PFSK-1 (cell line): ENCODE measurements at regions not wholly inside any gene's neighbourhood (a gene's known extent, or its start where the extent isn't known, plus 50 kb on each side); places are given as distances from the start of the nearest gene placed in this dataset.

Experiments
- FOXP2 ChIP-seq: optimal IDR thresholded peaks from 2 replicates; pipeline ENCODE3; 2011; ENCODE audit warnings: borderline replicate concordance, control low read depth, inconsistent platforms; ENCODE audit not compliant: insufficient read depth; ENCODE audit errors: extremely low read length, extremely low read depth
- POLR2AphosphoS5 ChIP-seq: IDR thresholded peaks from 2 replicates; pipeline ENCODE4 v1.6.1; 2012; ENCODE audit warnings: low read depth, mild to moderate bottlenecking, control low read depth, low read length, moderate library complexity
- SIN3A ChIP-seq: IDR thresholded peaks from 2 replicates; pipeline ENCODE4 v1.6.1; 2012; ENCODE audit warnings: mild to moderate bottlenecking, low read length, moderate library complexity, borderline replicate concordance; ENCODE audit not compliant: insufficient read depth
- TAF1 ChIP-seq: IDR thresholded peaks from 2 replicates; pipeline ENCODE4 v1.6.1; 2012; ENCODE audit warnings: low read length, control low read depth, borderline replicate concordance; ENCODE audit not compliant: insufficient read depth
- TF ChIP-seq, protein P1 (sequence below), 2 experiments: IDR thresholded peaks; 2 replicates each; pipeline versions ENCODE4 v1.6.1 to v1.8.0; 2011 to 2012; ENCODE audit warnings: low read depth in 2 of 2, low read length in 2 of 2, control low read depth in 1 of 2, inconsistent platforms in 1 of 2, mild to moderate bottlenecking in 1 of 2, moderate library complexity in 1 of 2; ENCODE audit not compliant: insufficient read depth in 1 of 2

DNA sequence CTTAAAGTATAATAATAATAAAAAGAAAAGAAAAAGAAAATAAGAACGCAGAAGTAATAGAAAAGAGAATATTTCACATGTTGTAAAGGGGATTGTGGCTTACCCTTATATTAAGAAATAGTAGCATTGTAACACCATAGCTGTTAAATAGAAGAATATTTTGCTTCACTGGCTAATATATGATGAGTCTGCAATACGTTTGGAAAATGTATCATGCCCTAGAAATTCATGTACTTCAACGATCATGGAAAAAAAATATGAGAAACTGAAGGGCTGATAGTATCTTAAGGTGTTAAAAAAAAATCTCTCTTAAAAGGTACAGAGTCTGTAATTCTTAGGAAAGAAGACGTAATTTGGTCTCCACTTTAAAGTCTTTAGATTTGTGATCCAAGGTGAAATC, 1390.5 kb upstream of the ADGRL2 start:
- TF ChIP-seq SIN3A: no peak
- no peak for TF ChIP-seq FOXP2
- no peak for TF ChIP-seq POLR2AphosphoS5
- TF ChIP-seq, protein P1, sequence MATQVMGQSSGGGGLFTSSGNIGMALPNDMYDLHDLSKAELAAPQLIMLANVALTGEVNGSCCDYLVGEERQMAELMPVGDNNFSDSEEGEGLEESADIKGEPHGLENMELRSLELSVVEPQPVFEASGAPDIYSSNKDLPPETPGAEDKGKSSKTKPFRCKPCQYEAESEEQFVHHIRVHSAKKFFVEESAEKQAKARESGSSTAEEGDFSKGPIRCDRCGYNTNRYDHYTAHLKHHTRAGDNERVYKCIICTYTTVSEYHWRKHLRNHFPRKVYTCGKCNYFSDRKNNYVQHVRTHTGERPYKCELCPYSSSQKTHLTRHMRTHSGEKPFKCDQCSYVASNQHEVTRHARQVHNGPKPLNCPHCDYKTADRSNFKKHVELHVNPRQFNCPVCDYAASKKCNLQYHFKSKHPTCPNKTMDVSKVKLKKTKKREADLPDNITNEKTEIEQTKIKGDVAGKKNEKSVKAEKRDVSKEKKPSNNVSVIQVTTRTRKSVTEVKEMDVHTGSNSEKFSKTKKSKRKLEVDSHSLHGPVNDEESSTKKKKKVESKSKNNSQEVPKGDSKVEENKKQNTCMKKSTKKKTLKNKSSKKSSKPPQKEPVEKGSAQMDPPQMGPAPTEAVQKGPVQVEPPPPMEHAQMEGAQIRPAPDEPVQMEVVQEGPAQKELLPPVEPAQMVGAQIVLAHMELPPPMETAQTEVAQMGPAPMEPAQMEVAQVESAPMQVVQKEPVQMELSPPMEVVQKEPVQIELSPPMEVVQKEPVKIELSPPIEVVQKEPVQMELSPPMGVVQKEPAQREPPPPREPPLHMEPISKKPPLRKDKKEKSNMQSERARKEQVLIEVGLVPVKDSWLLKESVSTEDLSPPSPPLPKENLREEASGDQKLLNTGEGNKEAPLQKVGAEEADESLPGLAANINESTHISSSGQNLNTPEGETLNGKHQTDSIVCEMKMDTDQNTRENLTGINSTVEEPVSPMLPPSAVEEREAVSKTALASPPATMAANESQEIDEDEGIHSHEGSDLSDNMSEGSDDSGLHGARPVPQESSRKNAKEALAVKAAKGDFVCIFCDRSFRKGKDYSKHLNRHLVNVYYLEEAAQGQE (IDR thresholded peaks at IDR 0.05; ENCODE audit: insufficient read depth in 1 of 2, low read depth in 2 of 2, low read length in 2 of 2): no peak
- no peak for TF ChIP-seq TAF1

DNA sequence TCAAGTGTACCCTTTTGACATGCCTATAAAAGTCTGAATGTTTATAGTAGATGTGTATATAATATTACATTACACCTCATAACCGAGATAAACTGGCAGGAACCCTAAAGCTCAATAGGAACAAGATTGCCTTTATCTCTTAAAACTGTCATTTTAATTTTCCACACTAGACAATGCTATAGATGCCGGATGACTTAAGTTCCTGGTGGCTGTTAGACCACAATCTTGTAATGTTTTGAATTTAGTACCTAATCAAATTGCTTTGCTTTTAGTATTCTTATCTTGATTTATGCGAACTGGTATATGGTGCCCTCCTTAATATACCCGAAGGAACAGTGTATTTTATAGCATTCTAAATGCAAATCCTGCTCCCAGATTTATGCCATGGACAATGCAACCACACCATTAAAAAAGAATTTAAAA, 1397.0 kb upstream of the ADGRL4 start:
- TF ChIP-seq POLR2AphosphoS5: no peak
- TF ChIP-seq, protein P1 (IDR thresholded peaks at IDR 0.05; ENCODE audit: insufficient read depth in 1 of 2, low read depth in 2 of 2, low read length in 2 of 2): no peak
- TF ChIP-seq TAF1: no peak
- TF ChIP-seq SIN3A: no peak
- no peak for TF ChIP-seq FOXP2

- no peak for TF ChIP-seq TAF1
- no peak for TF ChIP-seq SIN3A
- TF ChIP-seq POLR2AphosphoS5: no peak
- TF ChIP-seq, protein P1 (IDR thresholded peaks at IDR 0.05; ENCODE audit: insufficient read depth in 1 of 2, low read depth in 2 of 2, low read length in 2 of 2): no peak
- TF ChIP-seq FOXP2: no peak
These were observed 1396.1 kb upstream of the ADGRL4 start for GRCh38 chr1:80402625-80403024.

DNA sequence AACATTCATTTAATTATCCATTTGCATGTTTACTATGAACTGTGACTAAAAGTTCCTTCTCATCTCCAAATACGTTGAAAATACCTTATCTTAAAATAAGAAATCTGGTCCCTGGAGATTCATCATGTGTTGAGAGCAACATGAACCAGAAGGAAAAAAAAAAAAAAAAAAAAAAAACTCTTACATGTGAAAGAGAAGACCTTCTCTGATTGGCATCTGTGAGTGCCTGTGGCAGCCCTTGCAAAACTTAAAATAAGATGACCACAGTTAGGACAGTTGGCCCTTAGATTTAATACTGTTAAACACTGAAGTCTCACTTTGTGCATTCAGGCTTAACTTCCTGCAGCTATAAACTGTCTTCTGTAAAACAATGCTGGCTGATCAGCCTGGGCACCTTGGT, 1395.2 kb upstream of the ADGRL4 start:
- TF ChIP-seq, protein P1 (IDR thresholded peaks at IDR 0.05; ENCODE audit: insufficient read depth in 1 of 2, low read depth in 2 of 2, low read length in 2 of 2): no peak

- TF ChIP-seq, protein P1 (IDR thresholded peaks at IDR 0.05; ENCODE audit: insufficient read depth in 1 of 2, low read depth in 2 of 2, low read length in 2 of 2): no peak
- TF ChIP-seq FOXP2 (no peak), TAF1 (no peak), SIN3A (no peak), POLR2AphosphoS5 (no peak)
These were observed 1386.0 kb upstream of the ADGRL4 start for GRCh38 chr1:80392529-80392928.
